Caco-2 (cell line): ENCODE measurements at regions not wholly inside any gene's neighbourhood (a gene's known extent, or its start where the extent isn't known, plus 50 kb on each side); places are given as distances from the start of the nearest gene placed in this dataset.
A peak's percentile ranks its signal among the peaks of the same experiment; 100 is the strongest.
"Not testable (repeated sequence)": the region's sequence is repeated elsewhere in the genome, so short reads cannot be mapped to it uniquely, and the experiment has no call there.

ENCODE experiments used
- BruUV-seq: library from RNA; stranded (reverse); fragments of 400-500 nt; replicated peaks from 2 replicates; lab custom pipeline; 2021; lab: Mats Ljungman, UMichigan
- CTCF ChIA-PET: fragments of 300-600 bp; sonication (Branson Sonifier 250); formaldehyde crosslinking; loops from one replicate; lab custom pipeline; 2022; ENCODE audit warnings: antibody characterized with exemption; lab: Charles Lee
- POLR2A ChIA-PET: fragments of 300-600 bp; sonication (Branson Sonifier 250); formaldehyde crosslinking; loops from one replicate; lab custom pipeline; 2022; ENCODE audit warnings: antibody characterized with exemption; lab: Charles Lee
- DNase-seq, 2 experiments: peaks; one replicate each; pipeline versions ENCODE4 v3.0.0 to v3.0.0-alpha.2; 2020 to 2022
- H3K27me3 ChIP-seq: replicated peaks from 2 replicates; pipeline ENCODE4 v1.6.0; 2011; ENCODE audit warnings: low read length; ENCODE audit not compliant: control insufficient read depth, insufficient read depth
- H3K36me3 ChIP-seq: 2 replicates; pipeline ENCODE4 v1.5.1; 2011; ENCODE audit warnings: low read length; ENCODE audit not compliant: control insufficient read depth, insufficient read depth
- H3K4me1 ChIP-seq: fragments of 250-450 bp; sonication (Bioruptor Pico); 2 replicates; pipeline ENCODE4 v1.5.1; 2020; ENCODE audit warnings: mild to moderate bottlenecking
- H3K4me3 ChIP-seq: 2 replicates; pipeline ENCODE4 v1.5.1; 2011; ENCODE audit warnings: low read depth, mild to moderate bottlenecking, control low read depth, low read length
- H3K9me3 ChIP-seq: fragments of 250-450 bp; sonication (Bioruptor Pico); 2 replicates; pipeline ENCODE4 v1.5.1; 2020; ENCODE audit warnings: mild to moderate bottlenecking, moderate library complexity
- H3K27ac Mint-ChIP-seq: one replicate; pipeline ENCODE4 v1.8.0; 2022; ENCODE audit warnings: mixed read lengths; ENCODE audit not compliant: unreplicated experiment
- H3K27me3 Mint-ChIP-seq: one replicate; pipeline ENCODE4 v1.8.0; 2022; ENCODE audit warnings: mixed read lengths; ENCODE audit not compliant: insufficient read depth, unreplicated experiment
- H3K36me3 Mint-ChIP-seq: one replicate; pipeline ENCODE4 v1.8.0; 2022; ENCODE audit warnings: mild to moderate bottlenecking, mixed read lengths; ENCODE audit not compliant: insufficient read depth, unreplicated experiment
- H3K4me1 Mint-ChIP-seq: one replicate; pipeline ENCODE4 v1.8.0; 2022; ENCODE audit warnings: low read depth, mixed read lengths; ENCODE audit not compliant: unreplicated experiment
- H3K4me3 Mint-ChIP-seq: one replicate; pipeline ENCODE4 v1.8.0; 2022; ENCODE audit warnings: mild to moderate bottlenecking, moderate library complexity, mixed read lengths; ENCODE audit not compliant: unreplicated experiment
- H3K9me3 Mint-ChIP-seq: one replicate; pipeline ENCODE4 v1.8.0; 2022; ENCODE audit warnings: mixed read lengths; ENCODE audit not compliant: unreplicated experiment
- CTCF ChIP-seq, 2 experiments: fragments of 200-600 bp in 1 of 2; IDR thresholded peaks; 1 replicate in 1 of 2; 2 replicates in 1 of 2; pipeline versions ENCODE4 v1.5.1 to v1.8.0; 2011 to 2022; ENCODE audit warnings: antibody characterized with exemption in 1 of 2, control low read depth in 1 of 2, inconsistent platforms in 1 of 2, low read depth in 1 of 2, low read length in 1 of 2, mild to moderate bottlenecking in 1 of 2, moderate library complexity in 1 of 2; ENCODE audit not compliant: insufficient read depth in 1 of 2, severe bottlenecking in 1 of 2, unreplicated experiment in 1 of 2
- intact Hi-C: fragments of 100-400 bp; cut with micrococcal nuclease; formaldehyde crosslinking; loops from one replicate; pipeline ENCODE4 v1.10.0; 2022; ENCODE audit not compliant: unreplicated experiment

- intact Hi-C loops, CTCF ChIA-PET, H3K27me3 Mint-ChIP-seq, H3K36me3 Mint-ChIP-seq, H3K4me3 ChIP-seq, H3K4me1 ChIP-seq, H3K4me1 Mint-ChIP-seq, H3K27ac Mint-ChIP-seq, BruUV-seq, H3K4me3 Mint-ChIP-seq, H3K9me3 ChIP-seq, H3K27me3 ChIP-seq, H3K9me3 Mint-ChIP-seq, POLR2A ChIA-PET, H3K36me3 ChIP-seq: not testable (repeated sequence)
- DNase-seq, result peak in 1 of 2 experiments; percentile 34
These were observed 80.3 kb downstream of the ANXA5 start for GRCh38 chr4:121616449-121616848.

GRCh38 chr4:121614101-121614500 is 82.7 kb downstream of the ANXA5 start:
- H3K27me3 ChIP-seq, result no peaks in the 10 kb centered on the region
- no peaks in the 10 kb centered on the region for H3K36me3 ChIP-seq
- POLR2A ChIA-PET, result no interaction called here
- no peak for TF ChIP-seq CTCF (IDR thresholded peaks at IDR 0.05; ENCODE audit: insufficient read depth in 1 of 2, low read depth in 1 of 2, low read length in 1 of 2, severe bottlenecking in 1 of 2, unreplicated experiment in 1 of 2)
- DNase-seq, result no peak
- H3K9me3 Mint-ChIP-seq, result no peaks in the 10 kb centered on the region
- H3K4me3 Mint-ChIP-seq, result no peak overlapping the region
- no TSS peak for BruUV-seq
- peaks cover 2% of the 10 kb centered on the region for H3K27me3 Mint-ChIP-seq
- H3K4me1 ChIP-seq, result no peaks in the 10 kb centered on the region
- no peaks in the 10 kb centered on the region for H3K4me1 Mint-ChIP-seq
- CTCF ChIA-PET, result no interaction called here
- no peaks in the 10 kb centered on the region for H3K36me3 Mint-ChIP-seq
- H3K27ac Mint-ChIP-seq, result no peak overlapping the region
- H3K4me3 ChIP-seq, result no peak overlapping the region
- intact Hi-C loops, result no loop called here
- H3K9me3 ChIP-seq, result no peaks in the 10 kb centered on the region

GRCh38 chr4:121599049-121599448 is 97.7 kb downstream of the ANXA5 start:
- Mint-ChIP-seq H3K4me1 (peaks cover 7% of the 10 kb centered on the region), H3K4me3 (no peak overlapping the region), H3K27ac (no peak overlapping the region), H3K9me3 (no peaks in the 10 kb centered on the region), H3K36me3 (no peaks in the 10 kb centered on the region), H3K27me3 (no peaks in the 10 kb centered on the region)
- Histone ChIP-seq H3K4me1 (no peaks in the 10 kb centered on the region), H3K36me3 (no peaks in the 10 kb centered on the region), H3K27me3 (no peaks in the 10 kb centered on the region), H3K4me3 (no peak overlapping the region), H3K9me3 (no peaks in the 10 kb centered on the region)
- no TSS peak for BruUV-seq
- no peak for DNase-seq
- intact Hi-C loops, result no loop called here
- ChIA-PET POLR2A (no interaction called here), CTCF (no interaction called here)
- no peak for TF ChIP-seq CTCF (IDR thresholded peaks at IDR 0.05; ENCODE audit: insufficient read depth in 1 of 2, low read depth in 1 of 2, low read length in 1 of 2, severe bottlenecking in 1 of 2, unreplicated experiment in 1 of 2)
